ENCODE measurements at regions not wholly inside any gene's neighbourhood (a gene's known extent, or its start where the extent isn't known, plus 50 kb on each side); places are given as distances from the start of the nearest gene placed in this dataset.

GRCh38 chr15:91723959-91724358, 129.5 kb upstream of the SLCO3A1 start:
- Histone ChIP-seq H3K9me3 (ENCODE audit: control insufficient read depth in 2 of 2, insufficient read depth in 1 of 2, low read depth in 1 of 2, low read length in 1 of 2) (no peaks in the 10 kb centered on the region), H3K4me3 (ENCODE audit: low read depth in 1 of 2, low read length in 2 of 2) (no peak overlapping the region), H3K27ac (ENCODE audit: low read depth in 2 of 2, low read length in 1 of 2) (no peak overlapping the region), H3K4me1 (ENCODE audit: control insufficient read depth in 2 of 2, insufficient read depth in 2 of 2, low read length in 1 of 2) (no peaks in the 10 kb centered on the region), H3K36me3 (ENCODE audit: control insufficient read depth in 2 of 2, insufficient read depth in 2 of 2, low read length in 1 of 2) (no peaks in the 10 kb centered on the region), H3K27me3 (ENCODE audit: control insufficient read depth in 1 of 2, insufficient read depth in 2 of 2, low read length in 2 of 2) (peaks cover 0 to 5% of the 10 kb centered on the region in 2 donors)
- 83 to 86% methylated on average over 6 of the region's 6 CpGs for WGBS, 2 donors

- H3K4me3 ChIP-seq (ENCODE audit: low read depth in 1 of 2, low read length in 2 of 2), result no peak overlapping the region
- H3K4me1 ChIP-seq (ENCODE audit: control insufficient read depth in 2 of 2, insufficient read depth in 2 of 2, low read length in 1 of 2), result no peaks in the 10 kb centered on the region
- no peaks in the 10 kb centered on the region for H3K9me3 ChIP-seq (ENCODE audit: control insufficient read depth in 2 of 2, insufficient read depth in 1 of 2, low read depth in 1 of 2, low read length in 1 of 2)
- WGBS, 2 donors, result 87 to 89% methylated on average over 6 of the region's 6 CpGs
- H3K27ac ChIP-seq (ENCODE audit: low read depth in 2 of 2, low read length in 1 of 2), result no peak overlapping the region
- H3K27me3 ChIP-seq (ENCODE audit: control insufficient read depth in 1 of 2, insufficient read depth in 2 of 2, low read length in 2 of 2), result no peaks in the 10 kb centered on the region
- no peaks in the 10 kb centered on the region for H3K36me3 ChIP-seq (ENCODE audit: control insufficient read depth in 2 of 2, insufficient read depth in 2 of 2, low read length in 1 of 2)
Measured at GRCh38 chr15:91733661-91734060, 119.8 kb upstream of the SLCO3A1 start.

- no peaks in the 10 kb centered on the region for H3K4me1 ChIP-seq (ENCODE audit: control insufficient read depth in 2 of 2, insufficient read depth in 2 of 2, low read length in 1 of 2)
- H3K27me3 ChIP-seq (ENCODE audit: control insufficient read depth in 1 of 2, insufficient read depth in 2 of 2, low read length in 2 of 2), result no peaks in the 10 kb centered on the region
- H3K27ac ChIP-seq (ENCODE audit: low read depth in 2 of 2, low read length in 1 of 2), result no peak overlapping the region
- WGBS, 2 donors, result 63 to 68% methylated on average over 13 of the region's 13 CpGs
- no peak overlapping the region for H3K4me3 ChIP-seq (ENCODE audit: low read depth in 1 of 2, low read length in 2 of 2)
- H3K36me3 ChIP-seq (ENCODE audit: control insufficient read depth in 2 of 2, insufficient read depth in 2 of 2, low read length in 1 of 2), result no peaks in the 10 kb centered on the region
- no peaks in the 10 kb centered on the region for H3K9me3 ChIP-seq (ENCODE audit: control insufficient read depth in 2 of 2, insufficient read depth in 1 of 2, low read depth in 1 of 2, low read length in 1 of 2)
Measured at GRCh38 chr15:91737151-91737818, 116.2 kb upstream of the SLCO3A1 start.

- 69 to 77% methylated on average over 7 of the region's 7 CpGs for WGBS, 2 donors
- no peaks in the 10 kb centered on the region for H3K4me1 ChIP-seq (ENCODE audit: control insufficient read depth in 2 of 2, insufficient read depth in 2 of 2, low read length in 1 of 2)
- no peak overlapping the region for H3K4me3 ChIP-seq (ENCODE audit: low read depth in 1 of 2, low read length in 2 of 2)
- H3K27me3 ChIP-seq (ENCODE audit: control insufficient read depth in 1 of 2, insufficient read depth in 2 of 2, low read length in 2 of 2), result no peaks in the 10 kb centered on the region
- H3K27ac ChIP-seq (ENCODE audit: low read depth in 2 of 2, low read length in 1 of 2), result no peak overlapping the region
- H3K9me3 ChIP-seq (ENCODE audit: control insufficient read depth in 2 of 2, insufficient read depth in 1 of 2, low read depth in 1 of 2, low read length in 1 of 2), result no peaks in the 10 kb centered on the region
- no peaks in the 10 kb centered on the region for H3K36me3 ChIP-seq (ENCODE audit: control insufficient read depth in 2 of 2, insufficient read depth in 2 of 2, low read length in 1 of 2)
Measured at GRCh38 chr15:91741986-91742385, 111.5 kb upstream of the SLCO3A1 start.

GRCh38 chr15:91751611-91752010, 101.9 kb upstream of the SLCO3A1 start:
- WGBS, 2 donors, result 51 to 55% methylated on average over 2 of the region's 2 CpGs
- H3K4me1 ChIP-seq (ENCODE audit: control insufficient read depth in 2 of 2, insufficient read depth in 2 of 2, low read length in 1 of 2), result peaks cover 0 to 2% of the 10 kb centered on the region in 2 donors
- H3K36me3 ChIP-seq (ENCODE audit: control insufficient read depth in 2 of 2, insufficient read depth in 2 of 2, low read length in 1 of 2), result no peaks in the 10 kb centered on the region
- no peak overlapping the region for H3K27ac ChIP-seq (ENCODE audit: low read depth in 2 of 2, low read length in 1 of 2)
- H3K27me3 ChIP-seq (ENCODE audit: control insufficient read depth in 1 of 2, insufficient read depth in 2 of 2, low read length in 2 of 2), result no peaks in the 10 kb centered on the region
- H3K4me3 ChIP-seq (ENCODE audit: low read depth in 1 of 2, low read length in 2 of 2), result no peak overlapping the region
- H3K9me3 ChIP-seq (ENCODE audit: control insufficient read depth in 2 of 2, insufficient read depth in 1 of 2, low read depth in 1 of 2, low read length in 1 of 2), result peaks cover 0 to 5% of the 10 kb centered on the region in 2 donors

- peaks cover 0 to 5% of the 10 kb centered on the region in 2 donors for H3K9me3 ChIP-seq (ENCODE audit: control insufficient read depth in 2 of 2, insufficient read depth in 1 of 2, low read depth in 1 of 2, low read length in 1 of 2)
- no peaks in the 10 kb centered on the region for H3K27me3 ChIP-seq (ENCODE audit: control insufficient read depth in 1 of 2, insufficient read depth in 2 of 2, low read length in 2 of 2)
- WGBS, 2 donors, result 50 to 51% methylated on average over 8 of the region's 8 CpGs
- no peak overlapping the region for H3K4me3 ChIP-seq (ENCODE audit: low read depth in 1 of 2, low read length in 2 of 2)
- no peak overlapping the region for H3K27ac ChIP-seq (ENCODE audit: low read depth in 2 of 2, low read length in 1 of 2)
- peaks cover 0 to 2% of the 10 kb centered on the region in 2 donors for H3K4me1 ChIP-seq (ENCODE audit: control insufficient read depth in 2 of 2, insufficient read depth in 2 of 2, low read length in 1 of 2)
- H3K36me3 ChIP-seq (ENCODE audit: control insufficient read depth in 2 of 2, insufficient read depth in 2 of 2, low read length in 1 of 2), result no peaks in the 10 kb centered on the region
Measured at GRCh38 chr15:91752081-91752785, 101.3 kb upstream of the SLCO3A1 start.

GRCh38 chr15:91759560-91759959, 93.9 kb upstream of the SLCO3A1 start:
- Histone ChIP-seq H3K4me1 (ENCODE audit: control insufficient read depth in 2 of 2, insufficient read depth in 2 of 2, low read length in 1 of 2) (no peaks in the 10 kb centered on the region), H3K27me3 (ENCODE audit: control insufficient read depth in 1 of 2, insufficient read depth in 2 of 2, low read length in 2 of 2) (peaks cover 0 to 2% of the 10 kb centered on the region in 2 donors), H3K4me3 (ENCODE audit: low read depth in 1 of 2, low read length in 2 of 2) (no peak overlapping the region), H3K27ac (ENCODE audit: low read depth in 2 of 2, low read length in 1 of 2) (no peak overlapping the region), H3K9me3 (ENCODE audit: control insufficient read depth in 2 of 2, insufficient read depth in 1 of 2, low read depth in 1 of 2, low read length in 1 of 2) (no peaks in the 10 kb centered on the region), H3K36me3 (ENCODE audit: control insufficient read depth in 2 of 2, insufficient read depth in 2 of 2, low read length in 1 of 2) (no peaks in the 10 kb centered on the region)
- 91 to 95% methylated on average over 2 of the region's 2 CpGs for WGBS, 2 donors

GRCh38 chr15:91765660-91766059, 87.8 kb upstream of the SLCO3A1 start:
- Histone ChIP-seq H3K27me3 (ENCODE audit: control insufficient read depth in 1 of 2, insufficient read depth in 2 of 2, low read length in 2 of 2) (peaks cover 0 to 2% of the 10 kb centered on the region in 2 donors), H3K36me3 (ENCODE audit: control insufficient read depth in 2 of 2, insufficient read depth in 2 of 2, low read length in 1 of 2) (no peaks in the 10 kb centered on the region)
- WGBS, 2 donors, result 78 to 89% methylated on average over 3 of the region's 3 CpGs

GRCh38 chr15:91769476-91769875, 84.0 kb upstream of the SLCO3A1 start:
- WGBS, 2 donors, result 74 to 78% methylated on average over 3 of the region's 3 CpGs
- H3K9me3 ChIP-seq (ENCODE audit: control insufficient read depth in 2 of 2, insufficient read depth in 1 of 2, low read depth in 1 of 2, low read length in 1 of 2), result no peaks in the 10 kb centered on the region
- no peaks in the 10 kb centered on the region for H3K36me3 ChIP-seq (ENCODE audit: control insufficient read depth in 2 of 2, insufficient read depth in 2 of 2, low read length in 1 of 2)
- no peak overlapping the region for H3K27ac ChIP-seq (ENCODE audit: low read depth in 2 of 2, low read length in 1 of 2)
- H3K4me3 ChIP-seq (ENCODE audit: low read depth in 1 of 2, low read length in 2 of 2), result no peak overlapping the region
- peaks cover 0 to 2% of the 10 kb centered on the region in 2 donors for H3K4me1 ChIP-seq (ENCODE audit: control insufficient read depth in 2 of 2, insufficient read depth in 2 of 2, low read length in 1 of 2)
- no peaks in the 10 kb centered on the region for H3K27me3 ChIP-seq (ENCODE audit: control insufficient read depth in 1 of 2, insufficient read depth in 2 of 2, low read length in 2 of 2)

More at GRCh38 chr15:91765660-91766059, 87.8 kb upstream of the SLCO3A1 start:
- Histone ChIP-seq H3K27ac (ENCODE audit: low read depth in 2 of 2, low read length in 1 of 2) (no peak overlapping the region), H3K4me3 (ENCODE audit: low read depth in 1 of 2, low read length in 2 of 2) (no peak overlapping the region), H3K9me3 (ENCODE audit: control insufficient read depth in 2 of 2, insufficient read depth in 1 of 2, low read depth in 1 of 2, low read length in 1 of 2) (no peaks in the 10 kb centered on the region), H3K4me1 (ENCODE audit: control insufficient read depth in 2 of 2, insufficient read depth in 2 of 2, low read length in 1 of 2) (peaks cover 0 to 2% of the 10 kb centered on the region in 2 donors)

GRCh38 chr15:91769894-91770293, 83.6 kb upstream of the SLCO3A1 start:
- no peak overlapping the region for H3K4me3 ChIP-seq (ENCODE audit: low read depth in 1 of 2, low read length in 2 of 2)
- peaks cover 0 to 2% of the 10 kb centered on the region in 2 donors for H3K4me1 ChIP-seq (ENCODE audit: control insufficient read depth in 2 of 2, insufficient read depth in 2 of 2, low read length in 1 of 2)
- WGBS, 2 donors, result 74 to 79% methylated on average over 8 of the region's 8 CpGs

More at GRCh38 chr15:91769894-91770293, 83.6 kb upstream of the SLCO3A1 start:
- H3K36me3 ChIP-seq (ENCODE audit: control insufficient read depth in 2 of 2, insufficient read depth in 2 of 2, low read length in 1 of 2), result no peaks in the 10 kb centered on the region
- H3K27ac ChIP-seq (ENCODE audit: low read depth in 2 of 2, low read length in 1 of 2), result no peak overlapping the region
- no peaks in the 10 kb centered on the region for H3K9me3 ChIP-seq (ENCODE audit: control insufficient read depth in 2 of 2, insufficient read depth in 1 of 2, low read depth in 1 of 2, low read length in 1 of 2)
- no peaks in the 10 kb centered on the region for H3K27me3 ChIP-seq (ENCODE audit: control insufficient read depth in 1 of 2, insufficient read depth in 2 of 2, low read length in 2 of 2)
